Nephron progenitor cell (in vitro differentiated cells): ENCODE measurements at regions not wholly inside any gene's neighbourhood (a gene's known extent, or its start where the extent isn't known, plus 50 kb on each side); places are given as distances from the start of the nearest gene placed in this dataset.

ENCODE experiments used
- DNase-seq: peaks from one replicate; pipeline ENCODE4 v3.0.0; 2021
- H3K27ac Mint-ChIP-seq: 2 replicates; pipeline ENCODE4 v1.8.0; 2021; ENCODE audit warnings: mild to moderate bottlenecking, moderate library complexity, mixed read lengths
- H3K27me3 Mint-ChIP-seq: 2 replicates; pipeline ENCODE4 v1.8.0; 2021; ENCODE audit warnings: mild to moderate bottlenecking, low read depth, mixed read lengths; ENCODE audit not compliant: poor library complexity
- H3K36me3 Mint-ChIP-seq: 2 replicates; pipeline ENCODE4 v1.8.0; 2021; ENCODE audit warnings: low read depth, mixed read lengths
- H3K4me1 Mint-ChIP-seq: 2 replicates; pipeline ENCODE4 v1.8.0; 2021; ENCODE audit warnings: mixed read lengths
- H3K4me3 Mint-ChIP-seq: 2 replicates; pipeline ENCODE4 v1.8.0; 2021; ENCODE audit warnings: mild to moderate bottlenecking, moderate library complexity, mixed read lengths
- H3K9me3 Mint-ChIP-seq: 2 replicates; pipeline ENCODE4 v1.8.0; 2021; ENCODE audit warnings: mild to moderate bottlenecking, moderate library complexity, mixed read lengths
- TF ChIP-seq, protein P1 (sequence below): fragments of 200-600 bp; sonication (generic); IDR thresholded peaks from 2 replicates; pipeline ENCODE4 v1.5.0; 2021; ENCODE audit warnings: antibody characterized with exemption

DNA sequence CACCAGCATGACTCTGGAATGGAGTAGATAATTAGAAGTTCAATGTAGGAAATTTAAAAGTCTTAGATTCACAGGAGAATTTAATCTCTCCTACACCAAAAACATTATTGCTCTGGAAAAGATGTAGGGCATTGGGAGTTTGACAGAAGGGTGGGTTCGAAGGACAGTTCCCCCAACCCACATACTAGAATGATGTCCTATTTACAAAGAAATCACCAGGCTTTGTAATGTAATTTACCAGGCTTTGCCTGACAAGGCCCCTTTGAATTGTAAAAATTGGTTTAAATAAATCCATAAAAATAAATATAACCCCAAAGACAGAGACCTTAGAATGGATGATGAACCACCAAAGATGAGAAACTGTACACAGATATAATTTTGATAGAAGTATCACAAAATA is 399.2 kb upstream of the GRID2 start:
- Mint-ChIP-seq H3K27ac (no peak overlapping the region), H3K9me3 (no peaks in the 10 kb centered on the region), H3K4me3 (no peak overlapping the region), H3K36me3 (no peaks in the 10 kb centered on the region), H3K4me1 (no peaks in the 10 kb centered on the region), H3K27me3 (no peaks in the 10 kb centered on the region)
- TF ChIP-seq, protein P1, sequence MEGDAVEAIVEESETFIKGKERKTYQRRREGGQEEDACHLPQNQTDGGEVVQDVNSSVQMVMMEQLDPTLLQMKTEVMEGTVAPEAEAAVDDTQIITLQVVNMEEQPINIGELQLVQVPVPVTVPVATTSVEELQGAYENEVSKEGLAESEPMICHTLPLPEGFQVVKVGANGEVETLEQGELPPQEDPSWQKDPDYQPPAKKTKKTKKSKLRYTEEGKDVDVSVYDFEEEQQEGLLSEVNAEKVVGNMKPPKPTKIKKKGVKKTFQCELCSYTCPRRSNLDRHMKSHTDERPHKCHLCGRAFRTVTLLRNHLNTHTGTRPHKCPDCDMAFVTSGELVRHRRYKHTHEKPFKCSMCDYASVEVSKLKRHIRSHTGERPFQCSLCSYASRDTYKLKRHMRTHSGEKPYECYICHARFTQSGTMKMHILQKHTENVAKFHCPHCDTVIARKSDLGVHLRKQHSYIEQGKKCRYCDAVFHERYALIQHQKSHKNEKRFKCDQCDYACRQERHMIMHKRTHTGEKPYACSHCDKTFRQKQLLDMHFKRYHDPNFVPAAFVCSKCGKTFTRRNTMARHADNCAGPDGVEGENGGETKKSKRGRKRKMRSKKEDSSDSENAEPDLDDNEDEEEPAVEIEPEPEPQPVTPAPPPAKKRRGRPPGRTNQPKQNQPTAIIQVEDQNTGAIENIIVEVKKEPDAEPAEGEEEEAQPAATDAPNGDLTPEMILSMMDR, result no peak
- DNase-seq, result no peak

DNA sequence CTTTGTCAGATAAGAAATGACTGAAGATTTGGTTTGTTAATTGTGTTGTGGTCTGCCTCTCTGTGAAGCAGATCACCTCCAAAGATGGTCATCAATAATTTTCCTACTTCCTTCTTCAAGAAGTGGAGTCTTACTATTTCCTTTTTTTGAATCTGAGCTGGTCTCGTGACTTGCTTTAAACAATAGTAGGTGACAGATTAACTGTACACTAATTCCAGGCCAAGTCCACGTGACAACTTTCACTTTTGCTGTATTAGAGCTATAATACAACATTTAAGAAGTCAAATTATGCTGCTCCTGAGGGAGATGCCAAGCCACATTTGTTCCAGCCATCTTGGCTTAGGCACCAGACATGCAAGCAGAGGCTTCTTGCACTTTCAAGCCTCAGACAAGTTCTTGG is 393.8 kb upstream of the GRID2 start:
- Mint-ChIP-seq H3K27ac (no peak overlapping the region), H3K4me1 (no peaks in the 10 kb centered on the region), H3K36me3 (no peaks in the 10 kb centered on the region), H3K9me3 (no peaks in the 10 kb centered on the region), H3K27me3 (no peaks in the 10 kb centered on the region), H3K4me3 (no peak overlapping the region)
- DNase-seq, result no peak
- TF ChIP-seq, protein P1, result no peak

DNA sequence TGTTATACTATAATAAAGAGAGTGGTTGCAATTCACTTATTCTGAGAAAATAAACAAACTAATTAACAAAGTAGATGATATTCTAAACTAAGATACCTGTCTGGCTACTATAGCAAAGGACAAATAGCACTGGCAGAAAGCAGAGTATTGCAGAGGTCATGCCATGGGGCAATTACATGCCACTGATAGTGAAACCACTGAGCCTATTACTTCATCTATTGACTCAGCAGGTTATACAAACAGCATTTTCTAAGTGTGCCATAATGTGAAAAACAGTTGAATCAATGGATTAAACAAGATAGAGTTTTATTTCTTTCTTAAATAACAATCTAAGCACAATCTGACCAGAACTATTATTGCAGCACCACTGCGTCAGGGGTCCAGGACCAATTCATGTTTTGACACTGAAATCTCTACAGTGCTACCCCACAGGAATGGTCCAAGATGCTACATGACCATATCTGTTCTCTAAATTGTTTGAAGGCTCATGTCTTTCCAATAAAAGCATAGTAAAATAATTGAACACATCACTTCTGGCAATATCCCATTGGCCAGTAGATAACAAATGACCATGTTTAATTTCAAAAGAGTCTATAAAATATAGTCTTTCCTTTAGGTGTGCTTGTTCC is 389.5 kb upstream of the GRID2 start:
- Mint-ChIP-seq H3K9me3 (no peaks in the 10 kb centered on the region), H3K4me3 (no peak overlapping the region), H3K27ac (no peak overlapping the region), H3K4me1 (no peaks in the 10 kb centered on the region), H3K27me3 (no peaks in the 10 kb centered on the region), H3K36me3 (no peaks in the 10 kb centered on the region)
- no peak for DNase-seq
- TF ChIP-seq, protein P1, result no peak

DNA sequence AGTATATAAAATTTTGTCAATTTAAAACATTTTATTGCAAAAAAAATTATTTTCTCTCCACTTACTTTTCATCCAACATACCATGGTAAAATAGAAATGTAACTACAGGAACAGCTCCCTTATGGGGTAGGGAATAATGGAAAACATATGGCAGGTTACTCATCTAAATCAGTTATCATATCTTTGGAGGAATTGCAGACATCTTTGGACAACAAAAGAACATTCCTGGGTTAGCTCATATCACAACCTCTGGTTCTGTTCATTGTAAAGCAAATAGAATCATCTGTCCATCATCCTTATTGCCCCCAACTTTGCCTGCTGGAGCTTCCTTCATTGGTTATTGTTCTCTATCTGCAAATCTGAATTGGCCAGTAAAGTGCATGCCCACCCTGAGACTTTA is 387.5 kb upstream of the GRID2 start:
- Mint-ChIP-seq H3K36me3 (no peaks in the 10 kb centered on the region), H3K9me3 (no peaks in the 10 kb centered on the region), H3K4me1 (no peaks in the 10 kb centered on the region), H3K27me3 (no peaks in the 10 kb centered on the region), H3K4me3 (no peak overlapping the region), H3K27ac (no peak overlapping the region)
- no peak for DNase-seq
- TF ChIP-seq, protein P1, result no peak

DNA sequence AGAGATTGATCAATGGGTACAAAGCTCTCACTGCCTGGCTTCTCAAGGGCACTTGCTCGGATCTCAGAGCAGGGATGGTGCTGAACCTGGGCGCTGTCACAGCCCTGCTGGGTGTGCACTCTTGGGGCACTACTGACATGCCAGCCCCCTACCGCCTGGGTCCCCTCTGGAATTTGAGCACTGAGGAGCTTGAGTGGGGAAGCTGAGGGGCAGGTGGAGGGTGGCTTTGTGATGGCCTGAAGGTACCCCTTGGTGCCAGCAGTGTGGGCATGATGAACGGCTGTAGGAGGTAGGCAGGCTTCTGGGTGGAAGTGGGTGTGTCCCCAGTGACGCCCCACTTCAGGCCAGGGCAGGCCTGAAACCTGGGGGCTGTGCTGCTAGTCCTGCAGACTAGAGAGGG is 379.1 kb upstream of the GRID2 start:
- H3K27me3 Mint-ChIP-seq, result no peaks in the 10 kb centered on the region
- no peak overlapping the region for H3K27ac Mint-ChIP-seq
- H3K4me3 Mint-ChIP-seq, result no peak overlapping the region
- peaks cover 7% of the 10 kb centered on the region for H3K9me3 Mint-ChIP-seq
- TF ChIP-seq, protein P1, result no peak
- no peaks in the 10 kb centered on the region for H3K4me1 Mint-ChIP-seq
- no peak for DNase-seq
- H3K36me3 Mint-ChIP-seq, result no peaks in the 10 kb centered on the region

DNA sequence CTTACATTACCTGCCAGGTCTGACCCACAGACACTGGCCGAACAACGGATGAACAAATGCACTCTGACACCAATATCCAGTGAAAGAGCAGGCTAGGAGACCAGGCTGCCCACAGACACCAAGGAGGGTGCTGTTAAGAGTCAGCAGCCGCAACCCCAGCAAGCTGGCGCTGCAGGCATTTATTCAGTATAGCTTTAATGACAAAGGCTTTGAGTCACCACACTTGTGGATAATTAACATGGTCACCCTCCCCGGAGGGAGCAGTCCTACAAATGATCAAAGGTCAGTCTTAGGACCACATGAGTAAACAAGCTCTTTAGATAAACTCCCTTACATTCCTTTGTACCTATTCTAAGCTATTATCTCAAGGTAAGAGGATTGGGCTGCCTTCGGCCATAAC is 368.5 kb upstream of the GRID2 start:
- TF ChIP-seq, protein P1, result no peak
- DNase-seq, result no peak
- no peaks in the 10 kb centered on the region for H3K4me1 Mint-ChIP-seq
- no peaks in the 10 kb centered on the region for H3K36me3 Mint-ChIP-seq
- H3K27me3 Mint-ChIP-seq, result peaks cover 2% of the 10 kb centered on the region
- H3K4me3 Mint-ChIP-seq, result no peak overlapping the region
- peaks cover 13% of the 10 kb centered on the region for H3K9me3 Mint-ChIP-seq
- H3K27ac Mint-ChIP-seq, result no peak overlapping the region
